Left ventricle myocardium inferior (tissue), 1 donor: ENCODE measurements at regions not wholly inside any gene's neighbourhood (a gene's known extent, or its start where the extent isn't known, plus 50 kb on each side); places are given as distances from the start of the nearest gene placed in this dataset.

Experiments used
- DNase-seq: peaks from one replicate; pipeline ENCODE4 v3.0.0-alpha.2; 2020
- H3K27ac ChIP-seq: fragments of 200-600 bp; replicated peaks from 2 replicates; pipeline ENCODE4 v1.8.0; 2021
- H3K27me3 ChIP-seq: fragments of 200-600 bp; 2 replicates; pipeline ENCODE4 v1.8.0; 2021; ENCODE audit warnings: low read depth
- H3K36me3 ChIP-seq: fragments of 200-600 bp; 2 replicates; pipeline ENCODE4 v1.8.0; 2021
- H3K4me1 ChIP-seq: fragments of 200-600 bp; 2 replicates; pipeline ENCODE4 v1.8.0; 2021
- H3K4me3 ChIP-seq: fragments of 200-600 bp; 2 replicates; pipeline ENCODE4 v1.8.0; 2021; ENCODE audit warnings: mild to moderate bottlenecking, moderate library complexity
- H3K9me3 ChIP-seq: fragments of 200-600 bp; replicated peaks from 2 replicates; pipeline ENCODE4 v1.8.0; 2021
- intact Hi-C: fragments of 100-400 bp; cut with micrococcal nuclease; formaldehyde crosslinking; loops from one replicate; pipeline ENCODE4 v1.11.0; 2022
- TF ChIP-seq, protein P1 (sequence below): fragments of 200-600 bp; IDR thresholded peaks from 2 replicates; pipeline ENCODE4 v1.8.0; 2021; ENCODE audit warnings: antibody characterized with exemption, mild to moderate bottlenecking, borderline replicate concordance
- donor health status: DM: no; HTN: yes; CAD: no; lungs with severe emphysema.

DNA sequence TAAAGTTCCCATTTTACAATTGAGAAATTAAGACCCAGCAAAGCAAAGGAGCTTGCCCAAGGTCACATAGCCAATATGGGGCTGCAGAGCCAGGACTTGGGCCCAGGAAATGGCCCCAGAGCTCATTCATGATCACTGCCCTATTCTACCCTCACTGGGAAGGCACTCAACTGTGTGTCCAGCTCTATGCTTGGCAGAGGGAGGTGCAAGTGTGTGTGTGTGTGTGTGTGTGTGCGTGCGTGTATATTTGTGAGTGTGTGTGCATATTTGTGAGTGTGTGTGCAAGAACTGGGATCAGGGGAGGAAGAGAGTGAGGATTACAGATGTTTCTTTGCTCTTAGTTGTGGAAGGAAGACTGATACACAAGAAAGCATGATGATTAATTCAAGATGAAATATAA, 151.2 kb upstream of the CRY1 start:
- Histone ChIP-seq H3K27ac (no peak overlapping the region), H3K4me3 (no peak overlapping the region), H3K4me1 (no peaks in the 10 kb centered on the region), H3K9me3 (no peaks in the 10 kb centered on the region), H3K27me3 (peaks cover 56% of the 10 kb centered on the region), H3K36me3 (no peaks in the 10 kb centered on the region)
- TF ChIP-seq, protein P1, sequence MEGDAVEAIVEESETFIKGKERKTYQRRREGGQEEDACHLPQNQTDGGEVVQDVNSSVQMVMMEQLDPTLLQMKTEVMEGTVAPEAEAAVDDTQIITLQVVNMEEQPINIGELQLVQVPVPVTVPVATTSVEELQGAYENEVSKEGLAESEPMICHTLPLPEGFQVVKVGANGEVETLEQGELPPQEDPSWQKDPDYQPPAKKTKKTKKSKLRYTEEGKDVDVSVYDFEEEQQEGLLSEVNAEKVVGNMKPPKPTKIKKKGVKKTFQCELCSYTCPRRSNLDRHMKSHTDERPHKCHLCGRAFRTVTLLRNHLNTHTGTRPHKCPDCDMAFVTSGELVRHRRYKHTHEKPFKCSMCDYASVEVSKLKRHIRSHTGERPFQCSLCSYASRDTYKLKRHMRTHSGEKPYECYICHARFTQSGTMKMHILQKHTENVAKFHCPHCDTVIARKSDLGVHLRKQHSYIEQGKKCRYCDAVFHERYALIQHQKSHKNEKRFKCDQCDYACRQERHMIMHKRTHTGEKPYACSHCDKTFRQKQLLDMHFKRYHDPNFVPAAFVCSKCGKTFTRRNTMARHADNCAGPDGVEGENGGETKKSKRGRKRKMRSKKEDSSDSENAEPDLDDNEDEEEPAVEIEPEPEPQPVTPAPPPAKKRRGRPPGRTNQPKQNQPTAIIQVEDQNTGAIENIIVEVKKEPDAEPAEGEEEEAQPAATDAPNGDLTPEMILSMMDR, result no peak
- intact Hi-C loops, result no loop called here
- no peak for DNase-seq

DNA sequence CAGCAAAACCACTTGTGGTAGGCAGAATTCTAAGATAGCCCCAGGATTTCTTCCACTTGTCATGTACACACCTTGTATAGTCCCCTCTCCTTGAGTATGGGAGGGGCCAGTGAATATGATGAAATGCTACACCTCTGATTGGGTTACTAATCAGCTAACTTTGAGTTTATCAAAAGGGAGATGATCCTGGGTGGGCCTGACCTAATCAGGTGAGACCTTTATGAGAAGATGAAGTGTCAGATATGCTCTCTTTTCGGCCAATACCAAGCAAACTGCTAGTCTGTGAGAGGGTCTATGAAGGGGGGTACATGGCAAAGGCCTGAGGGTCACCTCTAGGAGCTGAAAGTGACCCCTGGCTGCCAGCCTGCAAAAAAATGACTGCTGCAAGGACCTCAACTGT, 154.3 kb upstream of the CRY1 start:
- Histone ChIP-seq H3K27ac (no peak overlapping the region), H3K4me1 (no peaks in the 10 kb centered on the region), H3K4me3 (no peak overlapping the region), H3K27me3 (peaks cover 51% of the 10 kb centered on the region), H3K36me3 (no peaks in the 10 kb centered on the region), H3K9me3 (no peaks in the 10 kb centered on the region)
- DNase-seq, result no peak
- intact Hi-C loops, result no loop called here
- TF ChIP-seq, protein P1, result no peak

- Histone ChIP-seq H3K27ac (no peak overlapping the region), H3K27me3 (peaks cover 46% of the 10 kb centered on the region), H3K4me3 (no peak overlapping the region), H3K36me3 (no peaks in the 10 kb centered on the region), H3K4me1 (no peaks in the 10 kb centered on the region), H3K9me3 (no peaks in the 10 kb centered on the region)
- TF ChIP-seq, protein P1, result no peak
- no peak for DNase-seq
- intact Hi-C loops, result no loop called here
These were observed 154.8 kb upstream of the CRY1 start for GRCh38 chr12:107248187-107248586.

DNA sequence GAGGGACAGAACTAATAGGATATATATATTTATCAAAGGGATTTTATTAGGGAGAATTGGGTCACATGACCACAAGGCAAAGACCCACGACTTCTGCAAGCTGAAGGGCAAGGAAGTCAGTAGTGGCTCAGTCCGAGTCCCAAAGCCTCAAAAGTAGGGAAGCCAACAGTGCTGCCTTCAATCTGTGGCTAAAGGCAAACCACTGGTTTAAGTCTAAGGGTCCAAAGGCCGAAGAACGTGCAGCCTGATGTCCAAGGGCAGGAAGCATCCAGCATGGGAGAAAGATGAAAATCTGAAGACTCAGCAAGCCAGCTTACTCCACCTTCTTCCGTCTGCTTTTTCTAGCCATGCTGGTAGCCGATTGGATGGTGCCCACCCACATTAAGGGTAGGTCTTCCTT, 157.9 kb upstream of the CRY1 start:
- no peak for DNase-seq
- TF ChIP-seq, protein P1, result no peak
- peaks cover 33% of the 10 kb centered on the region for H3K27me3 ChIP-seq
- H3K4me3 ChIP-seq, result no peak overlapping the region
- intact Hi-C loops, result no loop called here
- H3K4me1 ChIP-seq, result no peaks in the 10 kb centered on the region
- no peaks in the 10 kb centered on the region for H3K36me3 ChIP-seq
- H3K9me3 ChIP-seq, result no peaks in the 10 kb centered on the region
- no peak overlapping the region for H3K27ac ChIP-seq

GRCh38 chr12:107253361-107253760, 160.0 kb upstream of the CRY1 start:
- H3K27me3 ChIP-seq, result peaks cover 29% of the 10 kb centered on the region
- DNase-seq, result no peak
- intact Hi-C loops, result no loop called here
- no peak overlapping the region for H3K27ac ChIP-seq
- no peaks in the 10 kb centered on the region for H3K4me1 ChIP-seq
- H3K4me3 ChIP-seq, result no peak overlapping the region
- no peaks in the 10 kb centered on the region for H3K9me3 ChIP-seq
- H3K36me3 ChIP-seq, result no peaks in the 10 kb centered on the region
- TF ChIP-seq, protein P1, result no peak
